ENCODE measurements at regions not wholly inside any gene's neighbourhood (a gene's known extent, or its start where the extent isn't known, plus 50 kb on each side); places are given as distances from the start of the nearest gene placed in this dataset.

DNA sequence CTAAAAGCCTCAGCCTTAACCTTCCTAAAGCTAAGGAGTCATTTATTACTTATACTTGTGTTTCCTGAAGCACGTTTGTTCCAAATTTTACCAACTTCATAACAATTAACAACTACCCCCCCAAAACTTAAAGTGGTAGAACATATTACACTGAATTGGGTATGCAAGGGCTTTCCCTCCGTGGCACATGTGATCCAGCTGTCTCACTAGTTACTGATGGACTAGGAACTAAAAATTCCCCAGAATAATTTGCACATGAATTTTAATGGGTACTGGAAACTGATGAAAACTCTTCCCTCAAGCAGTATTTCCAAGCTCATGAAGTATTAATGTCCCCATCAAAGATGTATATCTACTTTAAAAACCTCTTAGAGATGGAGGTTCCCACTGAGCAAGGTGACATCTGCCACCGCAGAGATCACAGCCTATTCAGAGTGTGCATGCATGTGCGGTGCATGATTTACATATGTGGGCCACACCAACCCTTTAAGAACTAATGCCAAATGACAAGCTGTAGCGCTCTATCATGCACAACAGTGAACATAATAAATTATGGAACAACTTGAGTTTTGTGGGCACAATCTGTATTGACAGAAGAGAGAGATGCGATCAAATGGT is 139.9 kb upstream of the ADCY1 start (continued):
- TF ChIP-seq, protein P1, sequence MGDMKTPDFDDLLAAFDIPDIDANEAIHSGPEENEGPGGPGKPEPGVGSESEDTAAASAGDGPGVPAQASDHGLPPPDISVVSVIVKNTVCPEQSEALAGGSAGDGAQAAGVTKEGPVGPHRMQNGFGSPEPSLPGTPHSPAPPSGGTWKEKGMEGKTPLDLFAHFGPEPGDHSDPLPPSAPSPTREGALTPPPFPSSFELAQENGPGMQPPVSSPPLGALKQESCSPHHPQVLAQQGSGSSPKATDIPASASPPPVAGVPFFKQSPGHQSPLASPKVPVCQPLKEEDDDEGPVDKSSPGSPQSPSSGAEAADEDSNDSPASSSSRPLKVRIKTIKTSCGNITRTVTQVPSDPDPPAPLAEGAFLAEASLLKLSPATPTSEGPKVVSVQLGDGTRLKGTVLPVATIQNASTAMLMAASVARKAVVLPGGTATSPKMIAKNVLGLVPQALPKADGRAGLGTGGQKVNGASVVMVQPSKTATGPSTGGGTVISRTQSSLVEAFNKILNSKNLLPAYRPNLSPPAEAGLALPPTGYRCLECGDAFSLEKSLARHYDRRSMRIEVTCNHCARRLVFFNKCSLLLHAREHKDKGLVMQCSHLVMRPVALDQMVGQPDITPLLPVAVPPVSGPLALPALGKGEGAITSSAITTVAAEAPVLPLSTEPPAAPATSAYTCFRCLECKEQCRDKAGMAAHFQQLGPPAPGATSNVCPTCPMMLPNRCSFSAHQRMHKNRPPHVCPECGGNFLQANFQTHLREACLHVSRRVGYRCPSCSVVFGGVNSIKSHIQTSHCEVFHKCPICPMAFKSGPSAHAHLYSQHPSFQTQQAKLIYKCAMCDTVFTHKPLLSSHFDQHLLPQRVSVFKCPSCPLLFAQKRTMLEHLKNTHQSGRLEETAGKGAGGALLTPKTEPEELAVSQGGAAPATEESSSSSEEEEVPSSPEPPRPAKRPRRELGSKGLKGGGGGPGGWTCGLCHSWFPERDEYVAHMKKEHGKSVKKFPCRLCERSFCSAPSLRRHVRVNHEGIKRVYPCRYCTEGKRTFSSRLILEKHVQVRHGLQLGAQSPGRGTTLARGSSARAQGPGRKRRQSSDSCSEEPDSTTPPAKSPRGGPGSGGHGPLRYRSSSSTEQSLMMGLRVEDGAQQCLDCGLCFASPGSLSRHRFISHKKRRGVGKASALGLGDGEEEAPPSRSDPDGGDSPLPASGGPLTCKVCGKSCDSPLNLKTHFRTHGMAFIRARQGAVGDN (CRISPR knock-in tag; IDR thresholded peaks at IDR 0.05): no peak
- TF ChIP-seq SAP130 (CRISPR knock-in tag; IDR thresholded peaks at IDR 0.05; ENCODE audit: low read depth) (no peak), EEA1 (CRISPR knock-in tag; IDR thresholded peaks at IDR 0.05; ENCODE audit: borderline replicate concordance) (no peak), ONECUT2 (CRISPR knock-in tag; IDR thresholded peaks at IDR 0.05) (no peak), PITX1 (CRISPR knock-in tag; IDR thresholded peaks at IDR 0.05) (no peak)

DNA sequence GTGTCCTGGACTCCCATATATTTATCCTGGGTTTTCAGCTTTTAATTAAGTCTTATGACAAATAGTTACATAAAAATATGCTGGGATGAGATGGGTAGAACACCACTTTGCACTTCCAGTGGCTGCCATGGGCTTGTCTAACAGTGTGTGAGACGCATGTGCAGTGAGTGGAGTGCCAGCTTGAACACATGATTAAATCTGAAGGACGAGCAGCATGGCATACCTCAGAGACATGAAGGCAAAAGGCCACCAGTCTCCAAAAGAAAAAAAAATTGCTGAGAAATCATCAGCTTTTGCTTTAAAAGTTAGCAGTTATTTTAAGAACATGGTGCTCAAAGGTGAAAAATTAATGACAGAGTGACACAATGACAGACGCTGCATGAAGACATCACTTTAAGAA is 139.0 kb upstream of the ADCY1 start:
- no peak overlapping the region for H3K9ac ChIP-seq (ENCODE audit: insufficient read depth, low read depth, low read length)
- no peaks in the 10 kb centered on the region for H3K79me2 ChIP-seq (ENCODE audit: insufficient read depth, low read length)
- no peak overlapping the region for H2AFZ ChIP-seq (ENCODE audit: low read length)
- H3K4me2 ChIP-seq (ENCODE audit: low read depth, low read length): no peak overlapping the region
- no peak overlapping the region for H3K27ac ChIP-seq (ENCODE audit: extremely low read length, insufficient read depth, low read length)
- ATAC-seq (no peak), FAIRE-seq (no peak), DNase-seq (ENCODE audit: low spot score) (no peak)
- no peak overlapping the region for H3K4me3 ChIP-seq (replicated peaks in 1 of 3; ENCODE audit: insufficient read depth in 1 of 3, low read depth in 2 of 3, low read length in 3 of 3)
- no TSS peak for BruUV-seq (replicated peaks)
- intact Hi-C loops (cut with micrococcal nuclease; ENCODE audit: unreplicated experiment) (no loop called here), in situ Hi-C loops (cut with HindIII; ENCODE audit: extremely low pct_ligation_motif_present, low pct_unique_long_range_greater_than_20kb) (no loop called here)
- POLR2A ChIA-PET: no interaction called here
- no peaks in the 10 kb centered on the region for H4K20me1 ChIP-seq (ENCODE audit: insufficient read depth, low read length)
- no peaks in the 10 kb centered on the region for H3K36me3 ChIP-seq (replicated peaks in 1 of 2; ENCODE audit: control insufficient read depth in 1 of 2, insufficient read depth in 2 of 2, low read length in 2 of 2)
- TF ChIP-seq, protein P2, sequence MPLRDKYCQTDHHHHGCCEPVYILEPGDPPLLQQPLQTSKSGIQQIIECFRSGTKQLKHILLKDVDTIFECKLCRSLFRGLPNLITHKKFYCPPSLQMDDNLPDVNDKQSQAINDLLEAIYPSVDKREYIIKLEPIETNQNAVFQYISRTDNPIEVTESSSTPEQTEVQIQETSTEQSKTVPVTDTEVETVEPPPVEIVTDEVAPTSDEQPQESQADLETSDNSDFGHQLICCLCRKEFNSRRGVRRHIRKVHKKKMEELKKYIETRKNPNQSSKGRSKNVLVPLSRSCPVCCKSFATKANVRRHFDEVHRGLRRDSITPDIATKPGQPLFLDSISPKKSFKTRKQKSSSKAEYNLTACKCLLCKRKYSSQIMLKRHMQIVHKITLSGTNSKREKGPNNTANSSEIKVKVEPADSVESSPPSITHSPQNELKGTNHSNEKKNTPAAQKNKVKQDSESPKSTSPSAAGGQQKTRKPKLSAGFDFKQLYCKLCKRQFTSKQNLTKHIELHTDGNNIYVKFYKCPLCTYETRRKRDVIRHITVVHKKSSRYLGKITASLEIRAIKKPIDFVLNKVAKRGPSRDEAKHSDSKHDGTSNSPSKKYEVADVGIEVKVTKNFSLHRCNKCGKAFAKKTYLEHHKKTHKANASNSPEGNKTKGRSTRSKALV (CRISPR knock-in tag; IDR thresholded peaks at IDR 0.05): no peak
- TF ChIP-seq FIP1L1 (IDR thresholded peaks at IDR 0.05; ENCODE audit: borderline replicate concordance, insufficient read depth, low read depth, low read length) (no peak), TERF1 (CRISPR knock-in tag; IDR thresholded peaks at IDR 0.05) (no peak), IRX3 (CRISPR knock-in tag; IDR thresholded peaks at IDR 0.05; ENCODE audit: borderline replicate concordance, low read depth) (no peak)
- no peaks in the 10 kb centered on the region for H3K9me3 ChIP-seq (ENCODE audit: low read length)
- no peaks in the 10 kb centered on the region for H3K27me3 ChIP-seq (ENCODE audit: control insufficient read depth in 1 of 2, insufficient read depth in 2 of 2, low read length in 2 of 2)
- CTCF ChIA-PET (ENCODE audit: low intra/inter-chr PET ratio, low total read pairs): no interaction called here
- WGBS (ENCODE audit: low lambda C conversion rate): 77% methylated on average over 3 of the region's 3 CpGs
- H3K4me1 ChIP-seq (ENCODE audit: insufficient read depth, low read length): no peaks in the 10 kb centered on the region
